GM12878 (cell line): ENCODE measurements at regions not wholly inside any gene's neighbourhood (a gene's known extent, or its start where the extent isn't known, plus 50 kb on each side); places are given as distances from the start of the nearest gene placed in this dataset.

Source experiments
- ATAC-seq: fragments of 200-7000 bp; cut with Tn5 transposase; 3 replicates; pipeline ENCODE4 v1.9.1; 2020; ENCODE audit warnings: mild to moderate bottlenecking, moderate library complexity
- BruUV-seq: library from RNA; stranded (reverse); fragments of 400-500 nt; replicated peaks from 2 replicates; lab custom pipeline; 2021; lab: Mats Ljungman, UMichigan
- CTCF ChIA-PET: fragments of 300-600 bp; sonication (Branson Sonifier 250); formaldehyde crosslinking; extraction: SDS; loops from one replicate; lab custom pipeline; 2021; ENCODE audit warnings: inconsistent platforms; lab: Yijun Ruan, JAX
- POLR2A ChIA-PET: fragments of 350-600 bp; formaldehyde crosslinking; extraction: SDS; loops from one replicate; lab custom pipeline; 2021; ENCODE audit warnings: inconsistent platforms; lab: Charles Lee
- RAD21 ChIA-PET: fragments of 300-600 bp; sonication (Branson Sonifier 250); formaldehyde crosslinking; loops from one replicate; lab custom pipeline; 2023; ENCODE audit warnings: antibody characterized with exemption; ENCODE audit not compliant: unreplicated experiment; lab: Charles Lee
- SMC1A ChIA-PET: fragments of 300-600 bp; sonication (Branson Sonifier 250); formaldehyde crosslinking; loops from one replicate; lab custom pipeline; 2023; ENCODE audit not compliant: unreplicated experiment, uncharacterized antibody; lab: Charles Lee
- DNase-seq: peaks from one replicate; pipeline ENCODE4 v3.0.0-alpha.2; 2011; ENCODE audit warnings: low read depth, low spot score
- FAIRE-seq: peaks from 3 replicates; lab custom pipeline; 2011; peaks lifted over from hg19 to GRCh38; lab: Jason Lieb, UNC
- H2AFZ ChIP-seq: 2 replicates; pipeline ENCODE4 v1.6.0; 2011; ENCODE audit warnings: low read depth, low read length, control low read depth; ENCODE audit not compliant: control insufficient read depth
- H3K27ac ChIP-seq: 2 replicates; pipeline ENCODE4 v1.5.1; 2011; ENCODE audit warnings: control low read depth; ENCODE audit not compliant: control insufficient read depth, insufficient read depth
- H3K27me3 ChIP-seq, 2 experiments: replicated peaks in 1 of 2; 2 replicates each; pipeline versions ENCODE4 v1.6.0 to v1.6.1; 2011; ENCODE audit warnings: low read length in 1 of 2; ENCODE audit not compliant: control insufficient read depth in 2 of 2, insufficient read depth in 2 of 2
- H3K36me3 ChIP-seq, 2 experiments: 2 replicates each; pipeline ENCODE4 v1.5.1; 2011; ENCODE audit warnings: low read length in 1 of 2; ENCODE audit not compliant: control insufficient read depth in 2 of 2, insufficient read depth in 2 of 2
- H3K4me1 ChIP-seq: 2 replicates; pipeline ENCODE4 v1.6.1; 2011; ENCODE audit warnings: mild to moderate bottlenecking, low read length, moderate library complexity, mixed read lengths; ENCODE audit not compliant: control insufficient read depth, insufficient read depth
- H3K4me2 ChIP-seq: 2 replicates; pipeline ENCODE4 v1.6.0; 2011; ENCODE audit warnings: control low read depth; ENCODE audit not compliant: control insufficient read depth, insufficient read depth
- H3K4me3 ChIP-seq: fragments of 200-600 bp; sonication (generic); 2 replicates; pipeline ENCODE4 v1.5.1; 2016
- H3K79me2 ChIP-seq: 2 replicates; pipeline ENCODE4 v1.6.0; 2011; ENCODE audit warnings: low read length; ENCODE audit not compliant: control insufficient read depth, insufficient read depth
- H3K9ac ChIP-seq: 2 replicates; pipeline ENCODE4 v1.8.0; 2011; ENCODE audit warnings: low read length, control low read depth, mixed read lengths; ENCODE audit not compliant: control insufficient read depth, insufficient read depth
- H3K9me3 ChIP-seq: replicated peaks from 3 replicates; pipeline ENCODE4 v1.5.1; 2011; ENCODE audit warnings: mild to moderate bottlenecking, low read length; ENCODE audit not compliant: control insufficient read depth, insufficient read depth
- H4K20me1 ChIP-seq: 2 replicates; pipeline ENCODE4 v1.6.0; 2011; ENCODE audit not compliant: control insufficient read depth, insufficient read depth
- BMI1 ChIP-seq: fragments of 450-650 bp; IDR thresholded peaks from 2 replicates; pipeline ENCODE4 v1.6.1; 2016; ENCODE audit warnings: mild to moderate bottlenecking, moderate library complexity, borderline replicate concordance
- FOS ChIP-seq: IDR thresholded peaks from 3 replicates; pipeline ENCODE4 v1.6.1; 2011; ENCODE audit warnings: borderline replicate concordance; ENCODE audit not compliant: insufficient read length; ENCODE audit errors: extremely low read depth
- FOXK2 ChIP-seq: fragments of 450-650 bp; IDR thresholded peaks from 2 replicates; pipeline ENCODE4 v1.6.1; 2017; ENCODE audit warnings: mild to moderate bottlenecking, moderate library complexity
- GABPA ChIP-seq: IDR thresholded peaks from 2 replicates; pipeline ENCODE4 v1.6.1; 2014; ENCODE audit warnings: antibody characterized with exemption, low read depth, mild to moderate bottlenecking, inconsistent platforms
- IRF3 ChIP-seq: fragments of 450-650 bp; IDR thresholded peaks from 2 replicates; pipeline ENCODE4 v1.6.1; 2014; ENCODE audit warnings: mild to moderate bottlenecking
- IRF4 ChIP-seq: IDR thresholded peaks from 2 replicates; pipeline ENCODE4 v1.6.1; 2011; ENCODE audit warnings: low read depth, low read length
- MEF2A ChIP-seq: IDR thresholded peaks from 2 replicates; pipeline ENCODE4 v1.6.1; 2011; ENCODE audit warnings: low read depth, mild to moderate bottlenecking, low read length, moderate library complexity; ENCODE audit not compliant: insufficient read depth
- NFXL1 ChIP-seq: fragments of 450-650 bp; IDR thresholded peaks from 2 replicates; pipeline ENCODE4 v1.6.1; 2017; ENCODE audit warnings: antibody characterized with exemption, mild to moderate bottlenecking, borderline replicate concordance
- NR2C2 ChIP-seq: IDR thresholded peaks from 2 replicates; pipeline ENCODE4 v1.6.1; 2011; ENCODE audit warnings: borderline replicate concordance, low read depth; ENCODE audit not compliant: control insufficient read depth, insufficient read length
- NR2F1 ChIP-seq: fragments of 450-650 bp; conservative IDR thresholded peaks from 2 replicates; pipeline ENCODE4 v1.6.1; 2017; ENCODE audit warnings: mild to moderate bottlenecking
- RAD21 ChIP-seq: IDR thresholded peaks from 2 replicates; pipeline ENCODE4 v1.6.1; 2011; ENCODE audit warnings: mild to moderate bottlenecking, low read depth, low read length, moderate library complexity; ENCODE audit not compliant: insufficient read depth
- RBBP5 ChIP-seq: fragments of 200-600 bp; sonication (generic); conservative IDR thresholded peaks from 2 replicates; pipeline ENCODE4 v1.6.1; 2016
- SMAD1 ChIP-seq: fragments of 450-650 bp; IDR thresholded peaks from 2 replicates; pipeline ENCODE4 v1.6.1; 2018; ENCODE audit warnings: mild to moderate bottlenecking, low read depth; ENCODE audit not compliant: partially characterized antibody
- SPI1 ChIP-seq: IDR thresholded peaks from 2 replicates; pipeline ENCODE4 v1.6.1; 2011; ENCODE audit warnings: low read depth, mild to moderate bottlenecking, low read length, moderate library complexity, borderline replicate concordance; ENCODE audit not compliant: insufficient read depth
- TCF3 ChIP-seq: IDR thresholded peaks from 2 replicates; pipeline ENCODE4 v1.6.1; 2012; ENCODE audit warnings: low read depth, mild to moderate bottlenecking, low read length, borderline replicate concordance; ENCODE audit not compliant: insufficient read depth
- USF1 ChIP-seq: IDR thresholded peaks from 2 replicates; pipeline ENCODE4 v1.6.1; 2011; ENCODE audit warnings: borderline replicate concordance, low read depth, mild to moderate bottlenecking, moderate library complexity, mixed read lengths, low read length; ENCODE audit not compliant: insufficient read depth; ENCODE audit errors: extremely low read length
- WGBS: methylation state at CpG from one replicate; pipeline ENCODE4 v1.1.6; 2016; ENCODE audit warnings: low lambda C conversion rate; ENCODE audit not compliant: insufficient replicate concordance, insufficient coverage; ENCODE audit errors: missing lambda C conversion rate; 5-methylcytosine and 5-hydroxymethylcytosine counted together
- in situ Hi-C: fragments of 300-500 bp; cut with MboI; formaldehyde crosslinking; loops from 9 replicates; pipeline ENCODE4 v1.14.3; 2018; ENCODE audit warnings: mixed read lengths
- intact Hi-C: fragments of 100-400 bp; cut with micrococcal nuclease; formaldehyde crosslinking; loops from one replicate; pipeline ENCODE4 v1.14.2; 2022; ENCODE audit not compliant: unreplicated experiment

- no peak overlapping the region for H3K4me3 ChIP-seq
- H3K4me1 ChIP-seq: no peaks in the 10 kb centered on the region
- no peaks in the 10 kb centered on the region for H4K20me1 ChIP-seq
- RAD21 ChIA-PET: no interaction called here
- TF ChIP-seq MEF2A (no peak), RBBP5 (no peak), IRF3 (no peak), NFXL1 (no peak), GABPA (no peak), NR2F1 (no peak), NR2C2 (no peak), TCF3 (no peak), FOXK2 (no peak), IRF4 (no peak), SMAD1 (no peak), BMI1 (no peak), USF1 (no peak), FOS (no peak), RAD21 (no peak), SPI1 (no peak)
- TF ChIP-seq, all 136 proteins: peak for 0
- ChIA-PET SMC1A (no interaction called here), POLR2A (no interaction called here), CTCF (no interaction called here)
- no peaks in the 10 kb centered on the region for H3K79me2 ChIP-seq
- ATAC-seq: no peak
- intact Hi-C loops (no loop called here), in situ Hi-C loops (no loop called here)
- H3K27ac ChIP-seq: no peak overlapping the region
- H3K36me3 ChIP-seq: no peaks in the 10 kb centered on the region
- H3K9ac ChIP-seq: no peak overlapping the region
- H3K9me3 ChIP-seq: no peaks in the 10 kb centered on the region; the same call in 2 of the 3 replicates
- H3K4me2 ChIP-seq: no peak overlapping the region
- no TSS peak for BruUV-seq
- 47% methylated on average over 6 of the region's 6 CpGs for WGBS
- H2AFZ ChIP-seq: no peak overlapping the region
- FAIRE-seq: no peak
- no peaks in the 10 kb centered on the region for H3K27me3 ChIP-seq
- no peak for DNase-seq
Measured at GRCh38 chr10:128884496-128885072, 582.5 kb upstream of the MGMT start.
